ENCODE measurements at regions not wholly inside any gene's neighbourhood (a gene's known extent, or its start where the extent isn't known, plus 50 kb on each side); places are given as distances from the start of the nearest gene placed in this dataset.

DNA sequence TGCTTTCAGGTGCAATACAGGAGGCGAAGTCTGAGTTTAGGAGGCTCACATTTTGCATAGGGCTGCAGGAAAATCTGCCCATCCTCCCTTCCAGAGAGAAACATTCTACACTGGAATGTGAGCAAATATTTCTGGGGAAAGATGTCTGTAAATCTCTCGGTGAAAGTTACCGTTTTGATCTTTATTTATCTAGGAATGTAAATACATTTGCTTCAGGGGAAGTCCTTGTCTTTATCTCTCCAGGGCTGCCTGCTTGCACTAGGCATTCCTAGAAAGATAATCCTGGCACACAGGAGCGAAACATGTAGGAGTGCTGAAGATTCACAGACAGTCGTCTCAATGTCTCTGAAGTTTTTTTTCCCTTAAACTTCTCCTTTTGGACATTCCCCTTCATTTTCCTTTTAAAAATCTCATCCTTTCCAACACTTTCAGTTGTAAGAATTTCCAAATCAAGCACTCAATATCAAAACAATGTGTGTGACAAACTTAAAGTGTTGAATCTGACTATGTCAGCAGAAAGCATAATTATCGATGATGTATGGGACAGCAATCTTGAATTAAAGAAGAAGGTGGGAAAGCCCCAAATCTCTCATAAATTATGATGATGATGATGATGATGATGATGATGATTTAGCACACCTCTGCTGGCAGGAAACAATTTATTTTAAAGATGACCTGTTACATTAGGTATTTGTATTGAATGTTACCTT, 113.4 kb upstream of the RESF1 start:
- CTCF ChIA-PET, result no interaction called here
- Histone ChIP-seq H3K4me2 (peak overlapping the region; percentile 56), H3K27ac (peak overlapping the region in 1 of 2 experiments; percentile 1; a peak in 1 of 6 replicates), H3K4me3 (no peak overlapping the region), H3K4me1 (peaks cover 8% of the 10 kb centered on the region; the same call in 1 of the 3 replicates), H3K9me3 (peaks cover 32% of the 10 kb centered on the region)
- 42% methylated on average over 6 of the region's 6 CpGs for WGBS (ENCODE audit: missing lambda C conversion rate)
- POLR2A ChIA-PET, result no interaction called here
- TF ChIP-seq, protein P1, sequence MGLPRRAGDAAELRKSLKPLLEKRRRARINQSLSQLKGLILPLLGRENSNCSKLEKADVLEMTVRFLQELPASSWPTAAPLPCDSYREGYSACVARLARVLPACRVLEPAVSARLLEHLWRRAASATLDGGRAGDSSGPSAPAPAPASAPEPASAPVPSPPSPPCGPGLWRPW (IDR thresholded peaks at IDR 0.05), result no peak
- no peak for TF ChIP-seq SMC3 (IDR thresholded peaks at IDR 0.05)
- TF ChIP-seq GATA3 (IDR thresholded peaks at IDR 0.05; ENCODE audit: borderline replicate concordance), result peak; percentile 48; the same call in 1 of the 2 replicates
- peak; percentile 94 for TF ChIP-seq MAFK (IDR thresholded peaks at IDR 0.05; ENCODE audit: partially characterized antibody)
- no peak for TF ChIP-seq BHLHE40 (IDR thresholded peaks at IDR 0.05; ENCODE audit: low read depth, low read length)
- DNase-seq (ENCODE audit: low read depth in 1 of 2, low spot score in 1 of 2) (peak in 1 of 2 experiments; percentile 36), ATAC-seq (peak in 1 of 2 experiments; percentile 65; a peak in 3 of 6 replicates), FAIRE-seq (no peak)

DNA sequence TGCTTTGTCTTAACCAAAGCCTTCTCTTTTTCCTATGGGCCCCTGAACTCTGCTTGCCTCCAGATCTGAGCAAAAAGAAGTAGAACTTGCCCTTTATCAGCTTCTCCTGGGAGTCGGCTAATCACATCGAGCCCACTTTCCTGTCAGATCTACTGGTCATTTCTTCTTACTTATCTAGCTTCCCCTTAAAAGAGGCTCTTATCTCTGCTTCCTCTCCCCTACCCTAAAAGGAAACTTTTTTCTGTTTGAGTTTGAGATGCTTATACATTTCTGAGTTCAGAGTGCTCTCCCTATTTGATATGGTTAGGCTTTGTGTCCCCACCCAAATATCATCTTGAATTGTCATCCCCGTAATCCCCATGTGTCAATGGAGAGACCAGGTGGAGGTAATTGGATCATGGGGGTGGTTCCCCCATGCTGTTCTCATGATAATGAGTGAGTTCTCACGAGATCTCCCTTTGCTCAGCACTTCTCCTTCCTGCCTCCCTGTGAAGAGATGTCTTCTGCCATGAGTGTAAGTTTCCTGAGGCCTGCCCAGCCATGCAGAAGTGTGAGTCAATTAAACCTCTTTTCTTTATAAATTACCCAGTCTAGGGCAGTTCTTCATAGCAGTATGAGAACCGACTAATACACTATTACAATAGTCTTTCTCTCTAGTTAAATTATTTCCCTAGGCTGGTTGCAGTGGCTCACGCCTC, 114.7 kb upstream of the AMN1 start:
- H3K4me3 ChIP-seq, result no peak overlapping the region
- H3K4me2 ChIP-seq, result no peak overlapping the region
- DNase-seq (ENCODE audit: low read depth in 1 of 2, low spot score in 1 of 2) (no peak), ATAC-seq (no peak), FAIRE-seq (no peak)
- peaks cover 8% of the 10 kb centered on the region; the same call in 1 of the 3 replicates for H3K4me1 ChIP-seq
- TF ChIP-seq CHD2 (IDR thresholded peaks at IDR 0.05; ENCODE audit: low read length, partially characterized antibody), result no peak
- no peak for TF ChIP-seq HEYL (CRISPR knock-in tag; IDR thresholded peaks at IDR 0.05)
- TF ChIP-seq HOXB13 (CRISPR knock-in tag; IDR thresholded peaks at IDR 0.05; ENCODE audit: low read depth), result no peak
- TF ChIP-seq ESRRA (IDR thresholded peaks at IDR 0.05; ENCODE audit: borderline replicate concordance, low read length), result no peak
- TF ChIP-seq CBX8 (IDR thresholded peaks at IDR 0.05), result no peak
- no peak for TF ChIP-seq SREBF2 (IDR thresholded peaks at IDR 0.05)
- TF ChIP-seq MAFK (IDR thresholded peaks at IDR 0.05; ENCODE audit: partially characterized antibody), result no peak
- no peak for TF ChIP-seq NFE2L2 (conservative IDR thresholded peaks at IDR 0.05; ENCODE audit: low read length)
- TF ChIP-seq RFX5 (IDR thresholded peaks at IDR 0.05), result no peak
- no peak for TF ChIP-seq EHMT2 (IDR thresholded peaks at IDR 0.05; ENCODE audit: low read depth)
- no peak for TF ChIP-seq HOXB5 (CRISPR knock-in tag; IDR thresholded peaks at IDR 0.05)
- TF ChIP-seq, protein P2, sequence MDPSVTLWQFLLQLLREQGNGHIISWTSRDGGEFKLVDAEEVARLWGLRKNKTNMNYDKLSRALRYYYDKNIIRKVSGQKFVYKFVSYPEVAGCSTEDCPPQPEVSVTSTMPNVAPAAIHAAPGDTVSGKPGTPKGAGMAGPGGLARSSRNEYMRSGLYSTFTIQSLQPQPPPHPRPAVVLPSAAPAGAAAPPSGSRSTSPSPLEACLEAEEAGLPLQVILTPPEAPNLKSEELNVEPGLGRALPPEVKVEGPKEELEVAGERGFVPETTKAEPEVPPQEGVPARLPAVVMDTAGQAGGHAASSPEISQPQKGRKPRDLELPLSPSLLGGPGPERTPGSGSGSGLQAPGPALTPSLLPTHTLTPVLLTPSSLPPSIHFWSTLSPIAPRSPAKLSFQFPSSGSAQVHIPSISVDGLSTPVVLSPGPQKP (IDR thresholded peaks at IDR 0.05; ENCODE audit: low read depth, low read length), result no peak
- TF ChIP-seq, protein P3, sequence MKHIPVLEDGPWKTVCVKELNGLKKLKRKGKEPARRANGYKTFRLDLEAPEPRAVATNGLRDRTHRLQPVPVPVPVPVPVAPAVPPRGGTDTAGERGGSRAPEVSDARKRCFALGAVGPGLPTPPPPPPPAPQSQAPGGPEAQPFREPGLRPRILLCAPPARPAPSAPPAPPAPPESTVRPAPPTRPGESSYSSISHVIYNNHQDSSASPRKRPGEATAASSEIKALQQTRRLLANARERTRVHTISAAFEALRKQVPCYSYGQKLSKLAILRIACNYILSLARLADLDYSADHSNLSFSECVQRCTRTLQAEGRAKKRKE (CRISPR knock-in tag; IDR thresholded peaks at IDR 0.05; ENCODE audit: low read depth), result no peak
- TF ChIP-seq POLR2AphosphoS2 (conservative IDR thresholded peaks at IDR 0.05; ENCODE audit: low read length), result no peak
- TF ChIP-seq MAZ (IDR thresholded peaks at IDR 0.05; ENCODE audit: borderline replicate concordance, low read depth, low read length), result no peak
- no peak for TF ChIP-seq JUN (IDR thresholded peaks at IDR 0.05)
- no peak for TF ChIP-seq ZC3H11A (IDR thresholded peaks at IDR 0.05)
- TF ChIP-seq CBX2 (IDR thresholded peaks at IDR 0.05; ENCODE audit: borderline replicate concordance, low read depth), result no peak
- ChIA-PET CTCF (no interaction called here), POLR2A (no interaction called here)
- H3K27ac ChIP-seq, result no peak overlapping the region
- WGBS (ENCODE audit: missing lambda C conversion rate), result 66% methylated on average over 6 of the region's 6 CpGs
- H3K9me3 ChIP-seq, result peaks cover 12% of the 10 kb centered on the region

DNA sequence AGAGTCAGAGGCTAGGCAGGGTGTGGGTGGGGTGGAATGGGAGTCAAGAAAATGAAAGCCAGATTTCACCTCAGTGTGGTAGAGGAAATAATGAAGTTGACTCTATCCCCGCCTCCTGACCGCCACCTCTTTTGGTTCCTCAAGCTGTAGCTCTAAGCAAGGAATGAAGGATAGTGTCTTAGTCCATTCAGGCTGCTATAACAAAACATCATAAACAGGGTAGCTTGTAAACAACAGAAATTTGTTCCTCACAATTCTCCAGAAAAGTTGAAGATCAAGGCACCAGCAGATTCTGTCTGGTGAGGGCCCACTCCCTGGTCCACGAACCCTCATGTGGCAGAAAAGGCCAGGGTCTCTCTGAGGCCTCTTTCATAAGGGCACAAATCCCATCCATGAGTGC, 109.1 kb upstream of the AMN1 start:
- no peak overlapping the region for H3K4me3 ChIP-seq
- TF ChIP-seq MAFK (IDR thresholded peaks at IDR 0.05; ENCODE audit: partially characterized antibody) (no peak), ZFP36 (IDR thresholded peaks at IDR 0.05; ENCODE audit: borderline replicate concordance, partially characterized antibody) (no peak), CEBPB (IDR thresholded peaks at IDR 0.05) (no peak), NR3C1 (IDR thresholded peaks at IDR 0.05) (no peak), EHF (CRISPR knock-in tag; IDR thresholded peaks at IDR 0.05) (no peak), ZNF302 (CRISPR knock-in tag; IDR thresholded peaks at IDR 0.05) (no peak)
- DNase-seq (ENCODE audit: low read depth in 1 of 2, low spot score in 1 of 2) (no peak), ATAC-seq (no peak), FAIRE-seq (no peak)
- peaks cover 11% of the 10 kb centered on the region; the same call in 2 of the 3 replicates for H3K4me1 ChIP-seq
- 78% methylated on average over 3 of the region's 3 CpGs for WGBS (ENCODE audit: missing lambda C conversion rate)
- ChIA-PET POLR2A (no interaction called here), CTCF (no interaction called here)
- no peak overlapping the region for H3K4me2 ChIP-seq
- H3K9me3 ChIP-seq, result no peaks in the 10 kb centered on the region
- no peak overlapping the region for H3K27ac ChIP-seq
